Keratinocyte (primary cell): ENCODE measurements at regions not wholly inside any gene's neighbourhood (a gene's known extent, or its start where the extent isn't known, plus 50 kb on each side); places are given as distances from the start of the nearest gene placed in this dataset.

Source experiments
- DNase-seq: peaks from one replicate; pipeline ENCODE4 v3.0.0-alpha.2; 2011; ENCODE audit warnings: low read depth, missing footprints, low spot score
- FAIRE-seq: peaks from 2 replicates; lab custom pipeline; 2011; peaks lifted over from hg19 to GRCh38; lab: Jason Lieb, UNC
- H2AFZ ChIP-seq: 2 replicates; pipeline ENCODE4 v1.6.0; 2012; ENCODE audit warnings: low read length, control low read depth, inconsistent platforms; ENCODE audit not compliant: control insufficient read depth
- H3K27ac ChIP-seq: 2 replicates; pipeline ENCODE4 v1.5.1; 2011; ENCODE audit warnings: low read length; ENCODE audit not compliant: control insufficient read depth, insufficient read depth
- H3K27me3 ChIP-seq: 3 replicates; pipeline ENCODE4 v1.6.0; 2011; ENCODE audit warnings: low read length; ENCODE audit not compliant: control insufficient read depth, insufficient read depth; ENCODE audit errors: extremely low read depth
- H3K36me3 ChIP-seq, 2 experiments: 2 replicates in 1 of 2; 3 replicates in 1 of 2; pipeline ENCODE4 v1.5.1; 2011; ENCODE audit warnings: low read length in 2 of 2, mild to moderate bottlenecking in 1 of 2; ENCODE audit not compliant: control insufficient read depth in 2 of 2, insufficient read depth in 2 of 2; ENCODE audit errors: extremely low read depth in 1 of 2
- H3K4me1 ChIP-seq: 3 replicates; pipeline ENCODE4 v1.5.1; 2011; ENCODE audit warnings: low read length; ENCODE audit not compliant: control insufficient read depth, insufficient read depth; ENCODE audit errors: extremely low read depth
- H3K4me2 ChIP-seq: 3 replicates; pipeline ENCODE4 v1.6.0; 2011; ENCODE audit warnings: low read depth, low read length; ENCODE audit not compliant: control insufficient read depth, insufficient read depth; ENCODE audit errors: extremely low read depth
- H3K4me3 ChIP-seq, 3 experiments: fragments of 200-600 bp in 1 of 3; sonication (generic) in 1 of 3; 2 replicates in 2 of 3; 3 replicates in 1 of 3; pipeline ENCODE4 v1.5.1; 2011 to 2016; ENCODE audit warnings: low read length in 3 of 3, mild to moderate bottlenecking in 3 of 3, control low read depth in 2 of 3, inconsistent platforms in 1 of 3, low read depth in 1 of 3, mixed read lengths in 1 of 3, mixed run types in 1 of 3, moderate library complexity in 1 of 3; ENCODE audit not compliant: control insufficient read depth in 2 of 3, insufficient read depth in 2 of 3; ENCODE audit errors: extremely low read depth in 1 of 3
- H3K79me2 ChIP-seq: 2 replicates; pipeline ENCODE4 v1.6.0; 2012; ENCODE audit warnings: low read length; ENCODE audit not compliant: control insufficient read depth, insufficient read depth
- H3K9ac ChIP-seq: 3 replicates; pipeline ENCODE4 v1.6.0; 2011; ENCODE audit warnings: low read length; ENCODE audit not compliant: control insufficient read depth, insufficient read depth; ENCODE audit errors: extremely low read depth
- H3K9me1 ChIP-seq: 3 replicates; pipeline ENCODE4 v1.6.0; 2011; ENCODE audit warnings: low read length; ENCODE audit not compliant: control insufficient read depth, insufficient read depth; ENCODE audit errors: extremely low read depth
- H3K9me3 ChIP-seq: 2 replicates; pipeline ENCODE4 v1.5.1; 2012; ENCODE audit warnings: low read depth, low read length; ENCODE audit not compliant: control insufficient read depth
- H4K20me1 ChIP-seq: 3 replicates; pipeline ENCODE4 v1.6.0; 2011; ENCODE audit warnings: low read length; ENCODE audit not compliant: control insufficient read depth, insufficient read depth; ENCODE audit errors: extremely low read depth
- EZH2 ChIP-seq: IDR thresholded peaks from one replicate; pipeline ENCODE4 v1.6.1; 2012; ENCODE audit warnings: inconsistent platforms, mild to moderate bottlenecking, low read length, moderate library complexity
- dilution Hi-C: fragments of 300-500 bp; cut with MboI; formaldehyde crosslinking; loops from one replicate; pipeline ENCODE4 v1.7.0; 2020; ENCODE audit warnings: low sequenced_read_pairs; ENCODE audit not compliant: extremely low pct_ligation_motif_present
- TF ChIP-seq, protein P1 (sequence below), 3 experiments: IDR thresholded peaks in 1 of 3; conservative IDR thresholded peaks in 1 of 3; optimal IDR thresholded peaks in 1 of 3; 2 replicates in 2 of 3; 3 replicates in 1 of 3; pipeline versions ENCODE3 to v1.5.1; 2011; ENCODE audit warnings: low read length in 3 of 3, mild to moderate bottlenecking in 3 of 3, moderate library complexity in 2 of 3, control low read depth in 1 of 3, inconsistent platforms in 1 of 3; ENCODE audit not compliant: insufficient read depth in 2 of 3; ENCODE audit errors: extremely low read depth in 1 of 3

DNA sequence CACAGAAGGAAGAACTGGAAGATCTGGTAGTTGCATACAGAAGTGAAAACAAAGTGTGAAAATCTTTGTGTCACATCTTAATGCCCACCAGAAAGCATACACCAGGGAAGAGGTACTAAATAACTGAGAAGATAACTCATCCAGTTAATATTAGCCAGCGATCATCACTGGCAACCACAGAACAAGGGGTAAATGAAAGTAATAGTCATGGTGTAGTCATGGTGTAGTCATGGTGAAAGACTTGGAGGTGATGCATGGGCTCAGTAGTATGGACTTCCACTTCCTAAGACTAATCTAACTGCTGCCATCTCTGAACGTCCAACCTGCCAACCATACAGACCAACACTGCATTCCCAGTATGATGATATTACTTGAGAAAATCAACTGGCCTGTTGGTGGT lies 481.2 kb upstream of the NR5A2 start:
- no peaks in the 10 kb centered on the region for H3K4me1 ChIP-seq
- H3K27me3 ChIP-seq, result no peaks in the 10 kb centered on the region
- H4K20me1 ChIP-seq, result no peaks in the 10 kb centered on the region
- H3K9me1 ChIP-seq, result no peaks in the 10 kb centered on the region
- dilution Hi-C loops, result no loop called here
- no peak overlapping the region for H3K9ac ChIP-seq
- FAIRE-seq (peak; percentile 9), DNase-seq (no peak)
- no peak overlapping the region for H3K4me3 ChIP-seq
- no peak overlapping the region for H3K27ac ChIP-seq
- H2AFZ ChIP-seq, result no peak overlapping the region
- H3K36me3 ChIP-seq, result no peaks in the 10 kb centered on the region
- TF ChIP-seq EZH2, result no peak
- TF ChIP-seq, protein P1, sequence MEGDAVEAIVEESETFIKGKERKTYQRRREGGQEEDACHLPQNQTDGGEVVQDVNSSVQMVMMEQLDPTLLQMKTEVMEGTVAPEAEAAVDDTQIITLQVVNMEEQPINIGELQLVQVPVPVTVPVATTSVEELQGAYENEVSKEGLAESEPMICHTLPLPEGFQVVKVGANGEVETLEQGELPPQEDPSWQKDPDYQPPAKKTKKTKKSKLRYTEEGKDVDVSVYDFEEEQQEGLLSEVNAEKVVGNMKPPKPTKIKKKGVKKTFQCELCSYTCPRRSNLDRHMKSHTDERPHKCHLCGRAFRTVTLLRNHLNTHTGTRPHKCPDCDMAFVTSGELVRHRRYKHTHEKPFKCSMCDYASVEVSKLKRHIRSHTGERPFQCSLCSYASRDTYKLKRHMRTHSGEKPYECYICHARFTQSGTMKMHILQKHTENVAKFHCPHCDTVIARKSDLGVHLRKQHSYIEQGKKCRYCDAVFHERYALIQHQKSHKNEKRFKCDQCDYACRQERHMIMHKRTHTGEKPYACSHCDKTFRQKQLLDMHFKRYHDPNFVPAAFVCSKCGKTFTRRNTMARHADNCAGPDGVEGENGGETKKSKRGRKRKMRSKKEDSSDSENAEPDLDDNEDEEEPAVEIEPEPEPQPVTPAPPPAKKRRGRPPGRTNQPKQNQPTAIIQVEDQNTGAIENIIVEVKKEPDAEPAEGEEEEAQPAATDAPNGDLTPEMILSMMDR (optimal IDR thresholded peaks at IDR 0.05 in 1 of 3, IDR thresholded peaks at IDR 0.05 in 1 of 3, conservative IDR thresholded peaks at IDR 0.05 in 1 of 3; ENCODE audit: extremely low read depth in 1 of 3, insufficient read depth in 2 of 3, low read length in 3 of 3), result no peak
- H3K79me2 ChIP-seq, result no peaks in the 10 kb centered on the region
- H3K4me2 ChIP-seq, result no peak overlapping the region
- no peaks in the 10 kb centered on the region for H3K9me3 ChIP-seq

DNA sequence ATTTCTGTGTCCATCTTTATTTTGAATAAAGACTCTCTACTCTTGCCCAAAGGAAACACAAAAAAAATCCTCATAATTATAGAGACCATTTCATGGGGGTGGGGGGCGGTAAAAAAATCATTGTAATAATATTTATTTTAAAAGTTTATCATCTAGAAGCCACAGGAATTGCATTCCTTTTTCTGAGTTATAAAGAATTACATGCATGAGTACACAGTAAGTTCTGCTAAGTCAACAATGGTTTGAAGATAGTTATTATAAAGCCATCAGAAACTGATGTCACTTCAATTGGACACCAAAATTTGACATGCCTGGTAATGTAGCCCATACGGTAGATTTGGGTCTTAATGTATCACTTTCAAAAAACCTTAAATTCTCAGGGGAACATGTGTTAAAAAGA lies 478.1 kb upstream of the NR5A2 start:
- dilution Hi-C loops, result no loop called here
- no peak for TF ChIP-seq EZH2
- TF ChIP-seq, protein P1 (optimal IDR thresholded peaks at IDR 0.05 in 1 of 3, IDR thresholded peaks at IDR 0.05 in 1 of 3, conservative IDR thresholded peaks at IDR 0.05 in 1 of 3; ENCODE audit: extremely low read depth in 1 of 3, insufficient read depth in 2 of 3, low read length in 3 of 3), result no peak
- no peak overlapping the region for H3K27ac ChIP-seq
- no peak overlapping the region for H3K4me2 ChIP-seq
- H3K79me2 ChIP-seq, result no peaks in the 10 kb centered on the region
- no peak overlapping the region for H3K4me3 ChIP-seq
- H3K4me1 ChIP-seq, result no peaks in the 10 kb centered on the region
- H3K9me3 ChIP-seq, result no peaks in the 10 kb centered on the region
- H3K9me1 ChIP-seq, result no peaks in the 10 kb centered on the region
- FAIRE-seq, result no peak
- H3K9ac ChIP-seq, result no peak overlapping the region
- no peaks in the 10 kb centered on the region for H3K36me3 ChIP-seq
- no peaks in the 10 kb centered on the region for H4K20me1 ChIP-seq
- no peak overlapping the region for H2AFZ ChIP-seq
- no peaks in the 10 kb centered on the region for H3K27me3 ChIP-seq
- no peak for DNase-seq
